OCI-LY7 (cell line): ENCODE measurements at regions not wholly inside any gene's neighbourhood (a gene's known extent, or its start where the extent isn't known, plus 50 kb on each side); places are given as distances from the start of the nearest gene placed in this dataset.
"Not testable (repeated sequence)": the region's sequence is repeated elsewhere in the genome, so short reads cannot be mapped to it uniquely, and the experiment has no call there.

ENCODE experiments used
- BruUV-seq: library from RNA; stranded (reverse); fragments of 400-500 nt; replicated peaks from 2 replicates; lab custom pipeline; 2021; lab: Mats Ljungman, UMichigan
- CTCF ChIA-PET: fragments of 300-600 bp; sonication (Branson Sonifier 250); formaldehyde crosslinking; loops from one replicate; lab custom pipeline; 2022; ENCODE audit warnings: antibody characterized with exemption; ENCODE audit not compliant: unreplicated experiment; lab: Charles Lee
- POLR2A ChIA-PET: fragments of 300-600 bp; sonication (Branson Sonifier 250); formaldehyde crosslinking; loops from one replicate; lab custom pipeline; 2022; ENCODE audit warnings: antibody characterized with exemption; lab: Charles Lee
- DNase-seq: peaks from one replicate; pipeline ENCODE4 v3.0.0-alpha.2; 2015; ENCODE audit warnings: low spot score
- H2AFZ ChIP-seq: fragments of 200-600 bp; sonication (generic), shearing (Covaris generic); 2 replicates; pipeline ENCODE4 v1.6.1; 2014; ENCODE audit warnings: mild to moderate bottlenecking, antibody characterized with exemption, low read length, moderate library complexity
- H3K27ac ChIP-seq: fragments of 200-600 bp; sonication (generic); 2 replicates; pipeline ENCODE4 v1.5.1; 2014; ENCODE audit warnings: mixed run types, low read depth, mild to moderate bottlenecking, moderate library complexity, low read length, inconsistent platforms; ENCODE audit not compliant: poor library complexity, severe bottlenecking
- H3K36me3 ChIP-seq: fragments of 200-600 bp; sonication (generic); 2 replicates; pipeline ENCODE4 v1.6.1; 2014; ENCODE audit warnings: mild to moderate bottlenecking, antibody characterized with exemption, low read length, moderate library complexity, mixed read lengths; ENCODE audit not compliant: insufficient read depth
- H3K4me1 ChIP-seq: fragments of 200-600 bp; sonication (generic); 2 replicates; pipeline ENCODE4 v1.5.1; 2014; ENCODE audit warnings: mild to moderate bottlenecking, low read length; ENCODE audit not compliant: insufficient read depth, poor library complexity, severe bottlenecking
- H3K4me2 ChIP-seq: fragments of 200-600 bp; sonication (generic); 2 replicates; pipeline ENCODE4 v1.6.1; 2014; ENCODE audit warnings: mild to moderate bottlenecking, low read length
- H3K4me3 ChIP-seq: fragments of 200-600 bp; sonication (generic); 2 replicates; pipeline ENCODE4 v1.5.1; 2014; ENCODE audit warnings: mild to moderate bottlenecking, low read depth, low read length; ENCODE audit not compliant: poor library complexity, severe bottlenecking
- H3K79me2 ChIP-seq: fragments of 200-600 bp; sonication (generic); 2 replicates; pipeline ENCODE4 v1.6.1; 2016; ENCODE audit warnings: low read depth, mild to moderate bottlenecking, low read length, moderate library complexity, mixed read lengths; ENCODE audit not compliant: insufficient read depth
- H3K9me2 ChIP-seq: fragments of 200-600 bp; sonication (generic); 2 replicates; pipeline ENCODE4 v1.6.1; 2016; ENCODE audit warnings: mild to moderate bottlenecking, low read length, mixed read lengths; ENCODE audit not compliant: insufficient read depth
- H3K9me3 ChIP-seq: fragments of 200-600 bp; sonication (generic); 2 replicates; pipeline ENCODE4 v1.6.1; 2014; ENCODE audit warnings: mild to moderate bottlenecking, mixed run types, low read length, mixed read lengths
- H4K20me1 ChIP-seq: fragments of 200-600 bp; sonication (generic); 2 replicates; pipeline ENCODE4 v1.6.1; 2014; ENCODE audit warnings: mild to moderate bottlenecking, antibody characterized with exemption, low read length, moderate library complexity, mixed read lengths; ENCODE audit not compliant: insufficient read depth
- CTCF ChIP-seq: fragments of 200-600 bp; sonication (generic); conservative IDR thresholded peaks from 2 replicates; pipeline ENCODE4 v1.5.1; 2014; ENCODE audit warnings: mild to moderate bottlenecking, antibody characterized with exemption, low read length, moderate library complexity, mixed read lengths
- EZH2phosphoT487 ChIP-seq: fragments of 200-600 bp; sonication (generic); IDR thresholded peaks from 2 replicates; pipeline ENCODE4 v1.6.1; 2018; ENCODE audit warnings: low read depth, borderline replicate concordance, mild to moderate bottlenecking, mixed run types, antibody characterized with exemption, low read length, moderate library complexity, mixed read lengths
- intact Hi-C: fragments of 100-400 bp; cut with micrococcal nuclease; formaldehyde crosslinking; loops from one replicate; pipeline ENCODE4 v1.10.0; 2022; ENCODE audit not compliant: unreplicated experiment

- H2AFZ ChIP-seq: no peak overlapping the region
- TF ChIP-seq CTCF (no peak), EZH2phosphoT487 (no peak)
- intact Hi-C loops: no loop called here
- no TSS peak for BruUV-seq
- no peaks in the 10 kb centered on the region for H3K79me2 ChIP-seq
- POLR2A ChIA-PET: no interaction called here
- no peak overlapping the region for H3K4me2 ChIP-seq
- no peaks in the 10 kb centered on the region for H3K9me2 ChIP-seq
- H3K9me3 ChIP-seq: no peaks in the 10 kb centered on the region
- CTCF ChIA-PET: no interaction called here
- no peaks in the 10 kb centered on the region for H3K4me1 ChIP-seq
- H3K4me3 ChIP-seq: no peak overlapping the region
- H3K36me3 ChIP-seq: no peaks in the 10 kb centered on the region
- no peaks in the 10 kb centered on the region for H4K20me1 ChIP-seq
- no peak overlapping the region for H3K27ac ChIP-seq
- DNase-seq: no peak
Observed at GRCh38 chrY:13612916-13613315, 90.8 kb upstream of the TMSB4Y start.

GRCh38 chrY:13611965-13612364, 91.7 kb upstream of the TMSB4Y start:
- CTCF ChIA-PET: no interaction called here
- H3K36me3 ChIP-seq: no peaks in the 10 kb centered on the region
- H2AFZ ChIP-seq: no peak overlapping the region
- H3K4me2 ChIP-seq: no peak overlapping the region
- H3K27ac ChIP-seq: no peak overlapping the region
- POLR2A ChIA-PET: no interaction called here
- no peak for DNase-seq
- H3K9me3 ChIP-seq: no peaks in the 10 kb centered on the region
- BruUV-seq: no TSS peak
- no peaks in the 10 kb centered on the region for H4K20me1 ChIP-seq
- no peaks in the 10 kb centered on the region for H3K79me2 ChIP-seq
- no peak for TF ChIP-seq EZH2phosphoT487
- no peak for TF ChIP-seq CTCF
- H3K4me3 ChIP-seq: no peak overlapping the region
- intact Hi-C loops: no loop called here
- no peaks in the 10 kb centered on the region for H3K9me2 ChIP-seq
- no peaks in the 10 kb centered on the region for H3K4me1 ChIP-seq

- no peak for DNase-seq
- Histone ChIP-seq H3K4me1 (no peaks in the 10 kb centered on the region), H3K4me2 (no peak overlapping the region), H3K36me3 (no peaks in the 10 kb centered on the region), H3K79me2 (no peaks in the 10 kb centered on the region), H2AFZ (no peak overlapping the region), H3K9me3 (no peaks in the 10 kb centered on the region), H4K20me1 (no peaks in the 10 kb centered on the region), H3K9me2 (no peaks in the 10 kb centered on the region), H3K27ac (no peak overlapping the region), H3K4me3 (no peak overlapping the region)
- ChIA-PET CTCF (no interaction called here), POLR2A (no interaction called here)
- intact Hi-C loops: no loop called here
- BruUV-seq: no TSS peak
- no peak for TF ChIP-seq CTCF
- TF ChIP-seq EZH2phosphoT487: no peak
Observed at GRCh38 chrY:13592450-13592849, 111.2 kb upstream of the TMSB4Y start.

- H3K27ac ChIP-seq, H3K9me3 ChIP-seq, H3K36me3 ChIP-seq, H3K4me1 ChIP-seq, DNase-seq, H3K4me2 ChIP-seq, H2AFZ ChIP-seq, CTCF ChIA-PET, H4K20me1 ChIP-seq, H3K9me2 ChIP-seq, H3K4me3 ChIP-seq, H3K79me2 ChIP-seq, intact Hi-C loops, BruUV-seq: not testable (repeated sequence)
- POLR2A ChIA-PET: interaction anchor here (0.8 kb wide), 1 partner anchor 14 kb away, joined by 3 read pairs; no protein-coding TSS in a partner anchor
Observed at GRCh38 chrY:13570931-13571330, 91.1 kb upstream of the UTY start.
